Hippocampal formation (tissue), 2 donors: ENCODE measurements at regions not wholly inside any gene's neighbourhood (a gene's known extent, or its start where the extent isn't known, plus 50 kb on each side); places are given as distances from the start of the nearest gene placed in this dataset.

Experiments used
- DNase-seq, 2 donors: peaks; one replicate each; lab custom pipeline; 2025; lab: John Stamatoyannopoulos, UW

- no peak for DNase-seq
Observed at GRCh38 chr2:217444932-217445331, 557.9 kb downstream of the TNS1 start.

GRCh38 chr2:217444509-217444908 lies 558.3 kb downstream of the TNS1 start:
- no peak for DNase-seq

GRCh38 chr2:217443601-217444000 lies 559.2 kb downstream of the TNS1 start:
- DNase-seq, result no peak

- no peak for DNase-seq
Observed at GRCh38 chr2:217440000-217440399, 562.8 kb downstream of the TNS1 start.

- no peak for DNase-seq
Observed at GRCh38 chr2:217438821-217439220, 564.0 kb downstream of the TNS1 start.

GRCh38 chr2:217438136-217438535 lies 564.7 kb downstream of the TNS1 start:
- no peak for DNase-seq

- DNase-seq, result no peak
Observed at GRCh38 chr2:217437290-217437870, 565.4 kb downstream of the TNS1 start.

- no peak for DNase-seq
Observed at GRCh38 chr2:217436386-217436785, 566.4 kb downstream of the TNS1 start.

- DNase-seq, result peak; percentile 84 to 93
Observed at GRCh38 chr2:217434180-217434975, 568.4 kb downstream of the TNS1 start.

GRCh38 chr2:217433522-217433921 lies 569.3 kb downstream of the TNS1 start:
- DNase-seq, result no peak

- DNase-seq, result no peak
Observed at GRCh38 chr2:217431577-217432269, 571.1 kb downstream of the TNS1 start.

GRCh38 chr2:217430916-217431576 lies 571.2 kb upstream of the TNP1 start:
- no peak for DNase-seq

GRCh38 chr2:217429981-217430500 lies 570.2 kb upstream of the TNP1 start:
- no peak for DNase-seq

- no peak for DNase-seq
Observed at GRCh38 chr2:217421834-217422233, 562.0 kb upstream of the TNP1 start.

- no peak for DNase-seq
Observed at GRCh38 chr2:217420854-217421253, 561.0 kb upstream of the TNP1 start.

- no peak for DNase-seq
Observed at GRCh38 chr2:217419055-217419671, 559.3 kb upstream of the TNP1 start.

GRCh38 chr2:217418544-217418943 lies 558.7 kb upstream of the TNP1 start:
- no peak for DNase-seq

- DNase-seq, result no peak
Observed at GRCh38 chr2:217418090-217418489, 558.2 kb upstream of the TNP1 start.

- DNase-seq, result no peak
Observed at GRCh38 chr2:217417536-217417935, 557.7 kb upstream of the TNP1 start.

GRCh38 chr2:217415316-217415715 lies 555.5 kb upstream of the TNP1 start:
- no peak for DNase-seq

GRCh38 chr2:217414429-217414828 lies 554.6 kb upstream of the TNP1 start:
- DNase-seq, result no peak

- DNase-seq, result no peak
Observed at GRCh38 chr2:217413193-217413592, 553.3 kb upstream of the TNP1 start.
